Naive B cell (primary cell): ENCODE measurements at regions not wholly inside any gene's neighbourhood (a gene's known extent, or its start where the extent isn't known, plus 50 kb on each side); places are given as distances from the start of the nearest gene placed in this dataset.
"Not testable (repeated sequence)": the region's sequence is repeated elsewhere in the genome, so short reads cannot be mapped to it uniquely, and the experiment has no call there.

Source experiments
- ATAC-seq, 2 donors: fragments of 150-1000 bp; cut with Tn5 transposase; 2 replicates each; pipeline ENCODE4 v1.10.0; 2021; ENCODE audit warnings: low read depth in 2 of 2, mild to moderate bottlenecking in 2 of 2, moderate library complexity in 2 of 2
- DNase-seq: peaks from one replicate; pipeline ENCODE4 v3.0.0; 2022
- H3K27ac Mint-ChIP-seq, 6 donors: one replicate each; pipeline ENCODE4 v1.8.0; 2020 to 2022; ENCODE audit warnings: mild to moderate bottlenecking in 6 of 6, mixed read lengths in 6 of 6, moderate library complexity in 5 of 6, inconsistent platforms in 2 of 6
- H3K27me3 Mint-ChIP-seq, 3 donors: one replicate each; pipeline ENCODE4 v1.8.0; 2021 to 2022; ENCODE audit warnings: mixed read lengths in 3 of 3, mild to moderate bottlenecking in 1 of 3
- H3K36me3 Mint-ChIP-seq, 2 donors: one replicate each; pipeline ENCODE4 v1.8.0; 2020 to 2022; ENCODE audit warnings: mixed read lengths in 2 of 2, inconsistent platforms in 1 of 2, mild to moderate bottlenecking in 1 of 2
- H3K4me1 Mint-ChIP-seq, 3 donors: one replicate each; pipeline ENCODE4 v1.8.0; 2020 to 2022; ENCODE audit warnings: mixed read lengths in 3 of 3, inconsistent platforms in 1 of 3, mild to moderate bottlenecking in 1 of 3, moderate library complexity in 1 of 3
- H3K4me3 Mint-ChIP-seq, 8 donors: one replicate each; pipeline ENCODE4 v1.8.0; 2020 to 2022; ENCODE audit warnings: mild to moderate bottlenecking in 8 of 8, mixed read lengths in 8 of 8, moderate library complexity in 8 of 8, inconsistent platforms in 2 of 8
- H3K9me3 Mint-ChIP-seq, 7 donors: one replicate each; pipeline ENCODE4 v1.8.0; 2020 to 2022; ENCODE audit warnings: mixed read lengths in 7 of 7, mild to moderate bottlenecking in 5 of 7, inconsistent platforms in 2 of 7, moderate library complexity in 1 of 7

- no peak overlapping the region for H3K4me3 Mint-ChIP-seq
- DNase-seq, result no peak
- no peak for ATAC-seq
- no peaks in the 10 kb centered on the region for H3K27me3 Mint-ChIP-seq
- H3K4me1 Mint-ChIP-seq, result no peaks in the 10 kb centered on the region
- no peaks in the 10 kb centered on the region for H3K36me3 Mint-ChIP-seq
- peaks cover 0 to 8% (median 0%) of the 10 kb centered on the region in 7 donors for H3K9me3 Mint-ChIP-seq
- no peak overlapping the region for H3K27ac Mint-ChIP-seq
Measured at GRCh38 chr1:191414981-191415640, 743.2 kb upstream of the RGS18 start.

DNA sequence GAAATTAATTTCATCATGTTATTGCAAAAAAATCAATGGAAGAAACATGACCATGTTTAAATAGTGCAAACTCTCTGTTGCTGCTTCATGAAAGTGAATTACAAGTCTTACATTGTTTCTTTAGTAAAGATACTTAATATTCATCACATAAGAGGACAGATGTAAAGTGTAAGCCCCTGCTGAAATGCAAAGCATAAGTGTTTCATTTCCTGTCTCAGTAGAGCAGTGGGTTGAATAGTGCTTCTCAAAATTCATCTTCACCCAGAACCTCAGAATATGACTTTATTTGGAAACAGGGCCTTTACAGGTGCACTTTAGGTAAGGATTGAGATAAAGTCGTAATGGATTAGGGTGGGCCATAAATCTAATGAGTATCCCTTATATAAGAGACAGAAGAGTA lies 738.4 kb upstream of the RGS18 start:
- peaks cover 0 to 5% (median 2%) of the 10 kb centered on the region in 7 donors for H3K9me3 Mint-ChIP-seq
- H3K36me3 Mint-ChIP-seq, result no peaks in the 10 kb centered on the region
- no peak overlapping the region for H3K27ac Mint-ChIP-seq
- no peak overlapping the region for H3K4me3 Mint-ChIP-seq
- no peaks in the 10 kb centered on the region for H3K4me1 Mint-ChIP-seq
- H3K27me3 Mint-ChIP-seq, result no peaks in the 10 kb centered on the region
- DNase-seq, result no peak
- no peak for ATAC-seq

DNA sequence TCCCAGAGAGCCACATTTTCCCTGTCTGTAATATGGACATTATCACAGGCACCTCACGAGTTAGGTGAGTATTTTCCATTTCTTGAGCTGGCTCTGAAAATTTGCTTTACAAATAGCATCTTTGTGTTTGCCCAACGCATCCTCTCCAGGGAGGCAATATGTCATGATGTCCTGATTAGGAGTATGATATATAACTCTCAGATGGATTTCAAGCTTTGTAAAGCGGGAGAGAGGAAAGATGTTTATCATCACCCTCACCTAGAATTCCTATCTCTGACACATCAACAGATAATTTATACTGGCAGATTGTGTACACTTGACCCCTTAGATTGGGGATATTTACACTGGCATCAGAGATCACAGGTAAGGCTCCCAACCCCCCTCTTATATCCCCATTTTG lies 730.7 kb upstream of the RGS18 start:
- no peaks in the 10 kb centered on the region for H3K27me3 Mint-ChIP-seq
- H3K4me3 Mint-ChIP-seq, result no peak overlapping the region
- DNase-seq, result no peak
- peaks cover 0 to 9% (median 2%) of the 10 kb centered on the region in 7 donors for H3K9me3 Mint-ChIP-seq
- H3K36me3 Mint-ChIP-seq, result no peaks in the 10 kb centered on the region
- H3K27ac Mint-ChIP-seq, result no peak overlapping the region
- ATAC-seq, result no peak
- H3K4me1 Mint-ChIP-seq, result no peaks in the 10 kb centered on the region

- H3K27me3 Mint-ChIP-seq, result no peaks in the 10 kb centered on the region
- H3K9me3 Mint-ChIP-seq, result peaks cover 3 to 15% (median 7%) of the 10 kb centered on the region in 7 donors
- ATAC-seq (no peak), DNase-seq (no peak)
- no peaks in the 10 kb centered on the region for H3K4me1 Mint-ChIP-seq
- no peak overlapping the region for H3K4me3 Mint-ChIP-seq
- H3K36me3 Mint-ChIP-seq, result no peaks in the 10 kb centered on the region
- H3K27ac Mint-ChIP-seq, result no peak overlapping the region
Measured at GRCh38 chr1:191432817-191433216, 725.4 kb upstream of the RGS18 start.

DNA sequence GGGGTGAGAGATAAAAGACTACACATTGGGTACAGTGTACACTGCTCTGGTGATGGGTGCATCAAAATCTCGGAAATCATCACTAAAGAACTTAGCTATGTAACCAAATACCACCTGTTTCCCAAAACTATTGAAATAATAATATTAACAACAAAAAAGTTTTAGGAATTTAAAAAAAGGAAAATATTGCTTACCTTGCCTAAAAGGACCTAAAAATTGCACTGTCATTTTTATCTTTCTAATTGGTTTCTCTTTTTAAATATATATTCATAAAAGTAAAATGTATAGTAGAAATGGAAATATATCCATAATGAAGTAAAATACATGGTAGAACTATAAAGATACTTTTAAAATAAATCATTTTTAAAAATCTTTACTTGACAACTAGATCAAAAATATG lies 719.3 kb upstream of the RGS18 start:
- peaks cover 3 to 17% (median 8%) of the 10 kb centered on the region in 7 donors for H3K9me3 Mint-ChIP-seq
- no peak for DNase-seq
- H3K4me3 Mint-ChIP-seq, result no peak overlapping the region
- no peaks in the 10 kb centered on the region for H3K4me1 Mint-ChIP-seq
- no peaks in the 10 kb centered on the region for H3K27me3 Mint-ChIP-seq
- ATAC-seq, result no peak
- no peak overlapping the region for H3K27ac Mint-ChIP-seq
- H3K36me3 Mint-ChIP-seq, result no peaks in the 10 kb centered on the region

DNA sequence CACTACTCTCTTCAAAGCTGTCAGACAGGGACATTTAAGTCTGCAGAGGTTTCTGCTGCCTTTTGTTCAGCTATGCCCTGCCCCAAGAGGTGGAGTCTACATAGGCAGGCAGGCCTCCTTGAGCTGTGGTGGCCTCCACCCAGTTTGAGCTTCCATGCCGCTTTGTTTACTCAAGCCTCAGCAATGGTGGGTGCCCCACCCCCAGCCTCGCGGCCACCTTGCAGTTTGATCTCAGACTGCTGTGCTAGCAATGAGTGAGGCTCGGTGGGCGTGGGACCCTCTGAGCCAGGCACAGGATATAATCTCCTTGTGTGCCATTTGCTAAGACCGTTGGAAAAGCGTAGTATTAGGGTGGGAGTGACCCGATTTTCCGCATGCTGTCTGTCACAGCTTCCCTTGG lies 710.0 kb upstream of the RGS18 start:
- H3K4me3 Mint-ChIP-seq, H3K4me1 Mint-ChIP-seq: not testable (repeated sequence)

GRCh38 chr1:191452586-191452985 lies 705.7 kb upstream of the RGS18 start:
- peaks cover 0 to 7% (median 0%) of the 10 kb centered on the region in 7 donors for H3K9me3 Mint-ChIP-seq
- DNase-seq (no peak), ATAC-seq (no peak)
- no peaks in the 10 kb centered on the region for H3K4me1 Mint-ChIP-seq
- H3K27me3 Mint-ChIP-seq, result no peaks in the 10 kb centered on the region
- H3K27ac Mint-ChIP-seq, result no peak overlapping the region
- H3K4me3 Mint-ChIP-seq, result no peak overlapping the region
- H3K36me3 Mint-ChIP-seq, result no peaks in the 10 kb centered on the region

More for the DNA sequence above, 710.0 kb upstream of the RGS18 start:
- not testable (repeated sequence) for ATAC-seq, H3K27me3 Mint-ChIP-seq, H3K36me3 Mint-ChIP-seq, DNase-seq, H3K9me3 Mint-ChIP-seq, H3K27ac Mint-ChIP-seq

DNA sequence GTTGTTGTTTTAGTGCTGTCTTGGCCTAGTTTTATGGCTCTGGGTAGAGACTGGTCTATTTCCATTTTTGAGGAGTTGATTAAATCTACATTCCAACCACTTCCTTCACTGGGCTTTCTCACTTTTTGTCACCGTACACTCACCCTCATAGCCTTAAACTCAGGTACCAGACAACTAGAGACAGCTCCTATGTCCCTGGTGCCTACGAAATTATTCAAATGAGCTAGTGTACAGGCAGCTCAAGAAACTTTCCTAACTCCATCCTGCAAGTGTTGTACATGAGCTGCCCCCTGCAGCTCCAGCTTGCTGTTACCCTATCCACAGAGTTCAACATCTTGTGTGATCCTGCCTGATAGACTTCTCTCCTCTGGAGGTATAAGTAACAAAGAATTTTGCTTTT lies 704.8 kb upstream of the RGS18 start:
- H3K9me3 Mint-ChIP-seq, result peaks cover 0 to 7% (median 0%) of the 10 kb centered on the region in 7 donors
- no peak overlapping the region for H3K27ac Mint-ChIP-seq
- no peak for DNase-seq
- H3K4me1 Mint-ChIP-seq, result no peaks in the 10 kb centered on the region
- ATAC-seq, result no peak
- H3K4me3 Mint-ChIP-seq, result no peak overlapping the region
- no peaks in the 10 kb centered on the region for H3K36me3 Mint-ChIP-seq
- no peaks in the 10 kb centered on the region for H3K27me3 Mint-ChIP-seq

DNA sequence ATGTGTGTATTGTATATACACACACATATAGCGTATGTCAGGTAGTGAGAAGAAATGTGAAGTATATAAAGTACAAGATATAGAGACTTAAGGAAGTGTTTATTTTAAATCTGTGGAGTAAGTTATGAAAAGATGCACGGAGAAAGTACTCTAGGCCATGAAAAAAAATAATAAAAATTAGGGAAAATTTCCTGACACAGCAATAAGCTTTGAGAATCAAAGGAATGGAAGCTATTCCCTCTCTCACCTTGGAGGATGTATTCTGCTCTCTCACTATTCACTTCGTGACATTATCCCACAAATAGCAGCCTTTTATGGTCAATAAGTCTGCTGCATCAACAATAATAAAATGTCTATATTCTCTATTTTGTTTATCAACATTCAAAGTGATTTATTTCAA lies 700.4 kb upstream of the RGS18 start:
- Mint-ChIP-seq H3K4me1 (no peaks in the 10 kb centered on the region), H3K36me3 (no peaks in the 10 kb centered on the region), H3K4me3 (no peak overlapping the region), H3K9me3 (peaks cover 0 to 4% (median 0%) of the 10 kb centered on the region in 7 donors), H3K27me3 (no peaks in the 10 kb centered on the region), H3K27ac (peak overlapping the region in 1 of 6 donors; percentile 16)
- DNase-seq, result no peak
- ATAC-seq, result no peak

- Mint-ChIP-seq H3K27ac (no peak overlapping the region), H3K4me1 (no peaks in the 10 kb centered on the region), H3K27me3 (no peaks in the 10 kb centered on the region), H3K36me3 (no peaks in the 10 kb centered on the region), H3K9me3 (peaks cover 0 to 4% (median 0%) of the 10 kb centered on the region in 7 donors), H3K4me3 (no peak overlapping the region)
- no peak for ATAC-seq
- no peak for DNase-seq
Measured at GRCh38 chr1:191460234-191460633, 698.0 kb upstream of the RGS18 start.

DNA sequence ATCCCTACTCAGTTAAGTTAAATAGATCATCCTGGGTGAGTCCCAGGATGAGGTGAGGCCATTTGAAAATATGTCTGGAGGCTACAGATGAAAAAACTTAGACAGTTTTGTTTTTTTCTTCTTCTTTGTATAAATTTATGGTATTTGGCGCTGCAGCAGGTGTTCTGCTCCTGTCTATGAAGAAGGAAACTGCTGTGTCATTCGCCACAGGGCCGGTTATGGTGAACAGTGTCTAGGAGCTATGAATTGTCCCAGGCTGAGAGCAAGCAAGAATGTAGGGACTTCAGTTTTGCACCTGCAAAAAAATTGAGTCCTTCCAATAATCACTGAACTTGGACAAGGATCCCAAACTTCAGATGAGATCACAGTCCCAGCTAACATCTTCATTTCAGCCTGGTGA lies 674.3 kb upstream of the RGS18 start:
- H3K4me1 Mint-ChIP-seq, result no peaks in the 10 kb centered on the region
- peaks cover 0 to 6% (median 0%) of the 10 kb centered on the region in 7 donors for H3K9me3 Mint-ChIP-seq
- DNase-seq (no peak), ATAC-seq (no peak)
- no peak overlapping the region for H3K27ac Mint-ChIP-seq
- no peaks in the 10 kb centered on the region for H3K36me3 Mint-ChIP-seq
- H3K27me3 Mint-ChIP-seq, result no peaks in the 10 kb centered on the region
- no peak overlapping the region for H3K4me3 Mint-ChIP-seq

DNA sequence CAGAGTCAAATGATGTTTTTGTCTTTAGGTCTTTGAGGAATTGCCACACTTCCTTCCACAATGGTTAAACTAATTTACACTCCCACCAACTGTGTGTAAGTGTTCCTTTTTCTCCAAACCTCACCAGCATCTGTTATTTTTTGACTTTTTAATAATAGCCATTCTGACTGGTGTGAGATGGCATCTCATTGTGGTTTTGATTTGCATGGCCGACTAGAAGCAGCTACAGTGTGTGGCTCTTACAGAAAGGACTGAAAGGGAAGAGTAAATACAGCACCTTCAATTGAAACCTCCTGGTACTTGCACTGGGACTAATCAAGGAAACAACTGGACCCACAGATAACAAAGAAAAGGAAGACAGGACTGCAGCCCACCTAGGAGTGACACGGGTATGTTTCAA lies 668.0 kb upstream of the RGS18 start:
- DNase-seq, result no peak
- no peaks in the 10 kb centered on the region for H3K27me3 Mint-ChIP-seq
- no peak overlapping the region for H3K4me3 Mint-ChIP-seq
- H3K9me3 Mint-ChIP-seq, result peaks cover 0 to 17% (median 7%) of the 10 kb centered on the region in 7 donors
- H3K4me1 Mint-ChIP-seq, result no peaks in the 10 kb centered on the region
- no peak overlapping the region for H3K27ac Mint-ChIP-seq
- no peaks in the 10 kb centered on the region for H3K36me3 Mint-ChIP-seq
- ATAC-seq, result no peak

DNA sequence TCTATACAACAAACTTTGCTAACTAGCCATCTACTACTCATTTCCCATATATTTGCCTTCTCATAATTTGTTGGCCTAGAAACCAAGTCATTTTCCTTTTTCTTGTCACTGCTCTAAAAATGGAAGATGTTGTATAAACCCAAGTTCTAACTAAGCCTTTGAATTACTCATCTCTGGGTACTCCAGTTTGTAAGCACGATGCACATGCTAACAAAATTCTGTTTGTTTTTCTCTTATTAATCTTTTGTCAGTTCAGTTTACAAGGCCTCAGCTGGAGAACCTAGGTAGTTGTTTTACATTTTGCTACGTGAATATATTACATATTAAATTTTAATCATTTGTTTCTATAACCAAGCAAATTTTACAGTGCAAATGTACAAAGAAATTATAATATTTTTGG lies 663.2 kb upstream of the RGS18 start:
- Mint-ChIP-seq H3K27me3 (no peaks in the 10 kb centered on the region), H3K36me3 (no peaks in the 10 kb centered on the region), H3K4me1 (no peaks in the 10 kb centered on the region), H3K4me3 (no peak overlapping the region), H3K27ac (no peak overlapping the region), H3K9me3 (peaks cover 0 to 9% (median 3%) of the 10 kb centered on the region in 7 donors)
- ATAC-seq, result no peak
- no peak for DNase-seq

DNA sequence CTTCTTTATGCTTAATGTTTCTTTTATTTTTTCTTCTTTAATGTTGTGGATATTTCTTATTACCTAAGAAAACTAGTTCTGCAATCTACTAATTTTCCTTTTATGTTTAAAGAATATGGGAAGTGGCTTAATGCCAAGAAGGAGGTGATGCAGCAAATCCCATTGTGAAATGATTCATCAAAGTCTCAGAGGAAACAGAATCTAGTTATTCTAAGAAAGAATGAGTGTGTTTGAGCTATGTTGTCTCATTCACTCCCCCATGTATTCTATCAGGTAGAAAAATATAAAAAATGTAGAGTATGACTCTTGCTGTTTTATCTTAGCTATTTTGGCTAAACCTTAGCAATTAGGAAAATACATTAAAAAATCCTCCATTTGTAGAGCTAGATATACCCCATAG lies 659.9 kb upstream of the RGS18 start:
- no peaks in the 10 kb centered on the region for H3K4me1 Mint-ChIP-seq
- peaks cover 0 to 4% (median 0%) of the 10 kb centered on the region in 7 donors for H3K9me3 Mint-ChIP-seq
- no peaks in the 10 kb centered on the region for H3K27me3 Mint-ChIP-seq
- H3K36me3 Mint-ChIP-seq, result no peaks in the 10 kb centered on the region
- no peak for DNase-seq
- no peak for ATAC-seq
- H3K27ac Mint-ChIP-seq, result peak overlapping the region in 1 of 6 donors; percentile 1
- no peak overlapping the region for H3K4me3 Mint-ChIP-seq

- Mint-ChIP-seq H3K27me3 (no peaks in the 10 kb centered on the region), H3K4me1 (no peaks in the 10 kb centered on the region), H3K9me3 (peaks cover 0 to 4% (median 0%) of the 10 kb centered on the region in 7 donors), H3K36me3 (no peaks in the 10 kb centered on the region), H3K4me3 (no peak overlapping the region), H3K27ac (no peak overlapping the region)
- no peak for ATAC-seq
- no peak for DNase-seq
Measured at GRCh38 chr1:191498825-191499224, 659.4 kb upstream of the RGS18 start.
